Fibroblast of lung (primary cell): ENCODE measurements at regions not wholly inside any gene's neighbourhood (a gene's known extent, or its start where the extent isn't known, plus 50 kb on each side); places are given as distances from the start of the nearest gene placed in this dataset.
"Not testable (repeated sequence)": the region's sequence is repeated elsewhere in the genome, so short reads cannot be mapped to it uniquely, and the experiment has no call there.

Experiments used
- DNase-seq, 2 donors: peaks; one replicate each; pipeline versions ENCODE4 v3.0.0 to v3.0.0-alpha.2; 2010; ENCODE audit warnings: low read depth in 2 of 2
- H2AFZ ChIP-seq: 2 replicates; pipeline ENCODE4 v1.5.1; 2012; ENCODE audit warnings: low read length, control low read depth, inconsistent platforms
- H3K27ac ChIP-seq: 2 replicates; pipeline ENCODE4 v1.5.1; 2011; ENCODE audit warnings: low read length, control low read depth; ENCODE audit not compliant: insufficient read depth
- H3K27me3 ChIP-seq: 2 replicates; pipeline ENCODE4 v1.5.1; 2011; ENCODE audit warnings: mild to moderate bottlenecking, low read length; ENCODE audit not compliant: control insufficient read depth, insufficient read depth
- H3K36me3 ChIP-seq: 2 replicates; pipeline ENCODE4 v1.5.1; 2011; ENCODE audit warnings: low read length; ENCODE audit not compliant: control insufficient read depth, insufficient read depth
- H3K4me1 ChIP-seq: 2 replicates; pipeline ENCODE4 v1.5.1; 2011; ENCODE audit warnings: low read length; ENCODE audit not compliant: control insufficient read depth, insufficient read depth; ENCODE audit errors: extremely low read depth
- H3K4me2 ChIP-seq: 2 replicates; pipeline ENCODE4 v1.5.1; 2011; ENCODE audit warnings: low read length, control low read depth; ENCODE audit not compliant: insufficient read depth; ENCODE audit errors: extremely low read depth
- H3K4me3 ChIP-seq, 4 experiments: fragments of 200-600 bp in 1 of 4; sonication (generic) in 1 of 4; replicated peaks in 1 of 4; 2 replicates each; pipeline ENCODE4 v1.5.1; 2011 to 2016; ENCODE audit warnings: low read length in 4 of 4, low read depth in 3 of 4, mild to moderate bottlenecking in 3 of 4, control low read depth in 2 of 4, inconsistent platforms in 1 of 4, mixed read lengths in 1 of 4; ENCODE audit not compliant: insufficient read depth in 1 of 4; ENCODE audit errors: control extremely low read depth in 1 of 4
- H3K79me2 ChIP-seq: 2 replicates; pipeline ENCODE4 v1.5.1; 2012; ENCODE audit warnings: mild to moderate bottlenecking, low read length, inconsistent platforms; ENCODE audit not compliant: control insufficient read depth, insufficient read depth
- H3K9ac ChIP-seq: 2 replicates; pipeline ENCODE4 v1.5.1; 2011; ENCODE audit warnings: mild to moderate bottlenecking, low read length, control low read depth; ENCODE audit not compliant: insufficient read depth
- H3K9me3 ChIP-seq: 2 replicates; pipeline ENCODE4 v1.5.1; 2012; ENCODE audit warnings: low read depth, low read length; ENCODE audit not compliant: control insufficient read depth, insufficient read depth
- H4K20me1 ChIP-seq: 2 replicates; pipeline ENCODE4 v1.5.1; 2011; ENCODE audit warnings: low read length; ENCODE audit not compliant: control insufficient read depth, insufficient read depth; ENCODE audit errors: extremely low read depth
- EZH2 ChIP-seq: IDR thresholded peaks from 2 replicates; pipeline ENCODE4 v1.5.1; 2012; ENCODE audit warnings: low read length, control low read depth, mild to moderate bottlenecking; ENCODE audit errors: missing control alignments
- TF ChIP-seq, protein P1 (sequence below), 2 donors: IDR thresholded peaks in 1 of 2; conservative IDR thresholded peaks in 1 of 2; 1 replicate in 1 of 2; 2 replicates in 1 of 2; pipeline ENCODE4 v1.5.1; 2011 to 2012; ENCODE audit warnings: low read length in 2 of 2, control low read depth in 1 of 2, inconsistent platforms in 1 of 2, low read depth in 1 of 2, mild to moderate bottlenecking in 1 of 2

DNA sequence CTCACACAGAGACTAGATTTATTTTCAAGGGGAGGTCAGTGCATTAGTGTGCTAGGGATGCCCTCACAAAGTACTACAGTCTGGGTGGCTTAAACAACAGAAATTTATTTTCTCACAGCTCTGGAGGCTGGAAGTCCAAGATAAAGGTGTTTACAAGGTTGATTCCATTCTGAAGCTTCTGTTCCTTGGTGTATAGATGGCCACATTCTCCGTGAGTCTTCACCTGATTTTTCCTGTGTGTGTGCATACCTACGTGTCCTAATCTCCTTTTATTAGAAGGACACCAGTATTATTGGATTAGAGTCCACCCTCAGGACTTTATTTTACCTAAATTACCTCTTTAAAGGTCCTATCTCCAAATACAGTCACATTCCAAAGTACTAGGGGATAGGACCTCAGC is 91.7 kb upstream of the FRMD4A start:
- TF ChIP-seq, protein P1, sequence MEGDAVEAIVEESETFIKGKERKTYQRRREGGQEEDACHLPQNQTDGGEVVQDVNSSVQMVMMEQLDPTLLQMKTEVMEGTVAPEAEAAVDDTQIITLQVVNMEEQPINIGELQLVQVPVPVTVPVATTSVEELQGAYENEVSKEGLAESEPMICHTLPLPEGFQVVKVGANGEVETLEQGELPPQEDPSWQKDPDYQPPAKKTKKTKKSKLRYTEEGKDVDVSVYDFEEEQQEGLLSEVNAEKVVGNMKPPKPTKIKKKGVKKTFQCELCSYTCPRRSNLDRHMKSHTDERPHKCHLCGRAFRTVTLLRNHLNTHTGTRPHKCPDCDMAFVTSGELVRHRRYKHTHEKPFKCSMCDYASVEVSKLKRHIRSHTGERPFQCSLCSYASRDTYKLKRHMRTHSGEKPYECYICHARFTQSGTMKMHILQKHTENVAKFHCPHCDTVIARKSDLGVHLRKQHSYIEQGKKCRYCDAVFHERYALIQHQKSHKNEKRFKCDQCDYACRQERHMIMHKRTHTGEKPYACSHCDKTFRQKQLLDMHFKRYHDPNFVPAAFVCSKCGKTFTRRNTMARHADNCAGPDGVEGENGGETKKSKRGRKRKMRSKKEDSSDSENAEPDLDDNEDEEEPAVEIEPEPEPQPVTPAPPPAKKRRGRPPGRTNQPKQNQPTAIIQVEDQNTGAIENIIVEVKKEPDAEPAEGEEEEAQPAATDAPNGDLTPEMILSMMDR (conservative IDR thresholded peaks at IDR 0.05 in 1 of 2, IDR thresholded peaks at IDR 0.05 in 1 of 2; ENCODE audit: low read depth in 1 of 2, low read length in 2 of 2), result no peak
- no peak for TF ChIP-seq EZH2
- no peaks in the 10 kb centered on the region for H3K4me1 ChIP-seq
- no peak overlapping the region for H3K27ac ChIP-seq
- no peaks in the 10 kb centered on the region for H3K36me3 ChIP-seq
- no peak overlapping the region for H2AFZ ChIP-seq
- no peaks in the 10 kb centered on the region for H3K27me3 ChIP-seq
- no peak for DNase-seq
- H3K4me2 ChIP-seq, result no peak overlapping the region
- H3K9ac ChIP-seq, result no peak overlapping the region
- H4K20me1 ChIP-seq, result no peaks in the 10 kb centered on the region
- H3K9me3 ChIP-seq, result no peaks in the 10 kb centered on the region
- H3K79me2 ChIP-seq, result no peaks in the 10 kb centered on the region
- no peak overlapping the region for H3K4me3 ChIP-seq

DNA sequence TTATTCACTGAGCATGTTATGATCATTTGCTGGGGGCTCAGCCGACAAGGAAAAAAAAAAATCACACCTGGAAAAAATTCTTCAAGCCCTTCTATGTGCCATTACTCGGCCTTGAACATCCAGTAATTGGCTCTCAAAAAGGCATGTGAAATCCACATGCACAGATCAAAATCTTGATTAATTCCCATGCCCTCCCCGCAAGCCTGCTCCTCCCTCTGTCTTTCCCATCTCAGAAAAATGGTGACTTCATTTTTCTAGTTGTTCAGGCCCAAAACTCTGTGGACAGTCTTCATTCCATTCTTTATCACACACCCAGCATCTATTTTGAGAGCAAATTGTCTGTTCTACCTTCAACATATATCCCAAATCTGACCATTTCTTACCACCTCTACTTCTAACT is 91.2 kb upstream of the FRMD4A start:
- H2AFZ ChIP-seq, result no peak overlapping the region
- H3K27ac ChIP-seq, result no peak overlapping the region
- no peaks in the 10 kb centered on the region for H3K36me3 ChIP-seq
- DNase-seq, result no peak
- H3K4me3 ChIP-seq, result no peak overlapping the region
- H3K4me1 ChIP-seq, result no peaks in the 10 kb centered on the region
- H3K9ac ChIP-seq, result no peak overlapping the region
- no peaks in the 10 kb centered on the region for H4K20me1 ChIP-seq
- H3K79me2 ChIP-seq, result no peaks in the 10 kb centered on the region
- no peak overlapping the region for H3K4me2 ChIP-seq
- TF ChIP-seq, protein P1 (conservative IDR thresholded peaks at IDR 0.05 in 1 of 2, IDR thresholded peaks at IDR 0.05 in 1 of 2; ENCODE audit: low read depth in 1 of 2, low read length in 2 of 2), result no peak
- TF ChIP-seq EZH2, result no peak
- no peaks in the 10 kb centered on the region for H3K9me3 ChIP-seq
- H3K27me3 ChIP-seq, result no peaks in the 10 kb centered on the region

DNA sequence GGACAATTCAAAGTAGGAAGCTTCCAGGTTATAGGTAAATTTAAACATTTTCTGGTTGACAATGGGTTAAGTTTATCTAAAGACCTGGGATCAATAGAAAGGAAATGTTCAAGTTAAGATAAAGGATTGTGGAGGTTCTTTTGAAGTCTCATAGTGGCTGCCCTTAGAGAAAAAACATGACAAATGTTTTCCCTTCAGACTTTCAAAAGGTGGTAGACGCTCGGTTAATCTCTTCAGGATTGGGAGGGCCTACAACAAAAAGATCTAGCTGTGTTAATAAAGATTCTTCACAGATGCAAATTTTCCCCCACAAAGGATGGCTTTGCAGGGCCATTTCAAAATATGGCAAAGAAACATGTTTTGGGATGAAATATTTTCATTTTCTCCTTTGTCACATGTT is 86.6 kb upstream of the FRMD4A start:
- H3K4me1 ChIP-seq, H3K36me3 ChIP-seq, H3K27ac ChIP-seq, H3K9ac ChIP-seq, H3K9me3 ChIP-seq, H3K27me3 ChIP-seq, H2AFZ ChIP-seq, H3K4me2 ChIP-seq, DNase-seq, H3K4me3 ChIP-seq, H4K20me1 ChIP-seq, H3K79me2 ChIP-seq: not testable (repeated sequence)

DNA sequence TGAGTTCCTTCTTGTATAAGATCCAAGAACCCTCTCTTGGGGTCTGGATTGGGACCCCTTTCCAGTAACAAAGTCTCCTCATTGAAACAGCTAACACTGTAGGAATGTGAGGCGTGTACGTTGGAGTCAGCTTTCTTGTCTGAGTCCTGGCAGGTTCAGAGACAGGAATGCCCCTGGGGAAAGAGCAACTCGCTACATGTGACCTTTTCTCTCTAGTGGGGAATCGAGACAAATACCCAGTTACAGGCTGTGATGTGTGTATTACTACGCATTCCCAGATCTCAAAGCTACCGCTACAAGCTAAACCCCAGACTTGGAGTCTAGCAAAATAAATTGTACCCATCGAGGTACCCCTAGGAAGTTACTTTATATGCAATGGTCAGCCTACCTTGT is 85.6 kb upstream of the FRMD4A start:
- Histone ChIP-seq H3K27ac (no peak overlapping the region), H3K36me3 (no peaks in the 10 kb centered on the region), H3K79me2 (no peaks in the 10 kb centered on the region), H3K9ac (no peak overlapping the region), H4K20me1 (no peaks in the 10 kb centered on the region), H2AFZ (no peak overlapping the region), H3K4me1 (peaks cover 5% of the 10 kb centered on the region), H3K4me3 (no peak overlapping the region), H3K4me2 (no peak overlapping the region), H3K27me3 (no peaks in the 10 kb centered on the region), H3K9me3 (no peaks in the 10 kb centered on the region)
- peak in 1 of 2 donors; percentile 71 for DNase-seq
- TF ChIP-seq EZH2, result no peak
- TF ChIP-seq, protein P1 (conservative IDR thresholded peaks at IDR 0.05 in 1 of 2, IDR thresholded peaks at IDR 0.05 in 1 of 2; ENCODE audit: low read depth in 1 of 2, low read length in 2 of 2), result no peak
